ENCODE measurements at regions not wholly inside any gene's neighbourhood (a gene's known extent, or its start where the extent isn't known, plus 50 kb on each side); places are given as distances from the start of the nearest gene placed in this dataset.

DNA sequence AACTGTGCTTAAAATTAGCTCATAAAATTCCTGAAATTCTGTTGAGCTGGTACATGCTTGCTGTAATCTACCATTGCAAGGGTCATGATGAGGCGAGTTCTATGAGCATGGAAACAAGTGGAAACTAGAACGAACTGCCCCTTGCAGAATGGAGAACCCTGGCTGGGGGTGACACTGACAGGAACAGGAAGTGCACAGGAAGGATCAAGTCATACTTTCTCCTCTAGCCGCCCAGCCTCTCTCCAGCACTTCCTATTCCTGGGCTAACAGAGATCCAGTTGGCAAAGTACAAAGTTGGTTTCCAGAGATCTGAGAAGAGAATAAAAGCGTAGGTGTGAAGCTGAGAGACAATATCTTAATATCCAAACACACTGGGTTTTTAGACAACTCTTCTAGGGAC lies 414.2 kb upstream of the PODXL start:
- intact Hi-C loops (cut with micrococcal nuclease) = no loop called here
- CTCF ChIA-PET = no interaction called here
- BruUV-seq (replicated peaks) = no TSS peak

DNA sequence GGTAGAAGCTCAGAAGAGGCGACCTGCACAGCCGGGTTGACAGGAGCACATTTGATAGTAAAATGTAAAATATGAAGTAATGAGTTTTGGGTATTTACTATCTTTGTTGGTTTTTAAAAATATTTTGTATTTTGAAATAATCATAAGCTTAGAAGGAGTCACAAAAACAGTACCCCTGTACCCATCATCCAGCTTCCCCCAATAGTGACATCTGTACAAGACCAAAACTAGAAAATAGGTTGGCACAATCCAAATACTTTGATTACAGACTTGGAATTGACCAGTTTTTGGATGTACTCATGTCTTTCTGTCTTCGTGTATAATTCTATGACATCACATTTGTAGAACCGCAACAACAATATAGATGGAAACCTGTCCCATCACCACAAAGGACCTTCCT lies 413.1 kb upstream of the PODXL start:
- no peaks in the 10 kb centered on the region for H3K79me2 ChIP-seq (ENCODE audit: low read length)
- TF ChIP-seq EZH2 (IDR thresholded peaks at IDR 0.05; ENCODE audit: low read length, unreplicated experiment) (no peak), EZH2phosphoT487 (IDR thresholded peaks at IDR 0.05; ENCODE audit: borderline replicate concordance, low read length) (no peak)
- TF ChIP-seq, protein P1, sequence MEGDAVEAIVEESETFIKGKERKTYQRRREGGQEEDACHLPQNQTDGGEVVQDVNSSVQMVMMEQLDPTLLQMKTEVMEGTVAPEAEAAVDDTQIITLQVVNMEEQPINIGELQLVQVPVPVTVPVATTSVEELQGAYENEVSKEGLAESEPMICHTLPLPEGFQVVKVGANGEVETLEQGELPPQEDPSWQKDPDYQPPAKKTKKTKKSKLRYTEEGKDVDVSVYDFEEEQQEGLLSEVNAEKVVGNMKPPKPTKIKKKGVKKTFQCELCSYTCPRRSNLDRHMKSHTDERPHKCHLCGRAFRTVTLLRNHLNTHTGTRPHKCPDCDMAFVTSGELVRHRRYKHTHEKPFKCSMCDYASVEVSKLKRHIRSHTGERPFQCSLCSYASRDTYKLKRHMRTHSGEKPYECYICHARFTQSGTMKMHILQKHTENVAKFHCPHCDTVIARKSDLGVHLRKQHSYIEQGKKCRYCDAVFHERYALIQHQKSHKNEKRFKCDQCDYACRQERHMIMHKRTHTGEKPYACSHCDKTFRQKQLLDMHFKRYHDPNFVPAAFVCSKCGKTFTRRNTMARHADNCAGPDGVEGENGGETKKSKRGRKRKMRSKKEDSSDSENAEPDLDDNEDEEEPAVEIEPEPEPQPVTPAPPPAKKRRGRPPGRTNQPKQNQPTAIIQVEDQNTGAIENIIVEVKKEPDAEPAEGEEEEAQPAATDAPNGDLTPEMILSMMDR (conservative IDR thresholded peaks at IDR 0.05; ENCODE audit: low read depth, low read length) = no peak
- H3K36me3 ChIP-seq (ENCODE audit: low read depth, low read length) = no peaks in the 10 kb centered on the region
- ChIA-PET CTCF (no interaction called here), POLR2A (ENCODE audit: unreplicated experiment) (no interaction called here)
- H3K4me3 ChIP-seq (ENCODE audit: low read length) = no peak overlapping the region
- H4K20me1 ChIP-seq (ENCODE audit: low read length) = no peaks in the 10 kb centered on the region
- H3K4me1 ChIP-seq (ENCODE audit: insufficient read depth, low read length) = peaks cover 8% of the 10 kb centered on the region; the same call in 1 of the 2 replicates
- ATAC-seq (no peak), DNase-seq (no peak)
- H3F3A ChIP-seq (ENCODE audit: low read length, unreplicated experiment) = no peaks in the 10 kb centered on the region
- H3K9me3 ChIP-seq (ENCODE audit: low read length) = no peaks in the 10 kb centered on the region
- peaks cover 6% of the 10 kb centered on the region for H3K27me3 ChIP-seq (ENCODE audit: low read length)
- intact Hi-C loops (cut with micrococcal nuclease) = no loop called here
- H3K27ac ChIP-seq (ENCODE audit: low read length) = no peak overlapping the region
- H3K4me2 ChIP-seq (ENCODE audit: low read length) = no peak overlapping the region
- no peaks in the 10 kb centered on the region for H3K9me2 ChIP-seq (replicated peaks; ENCODE audit: low read length)
- no peak overlapping the region for H2AFZ ChIP-seq (ENCODE audit: low read length)
- H3K9ac ChIP-seq (ENCODE audit: low read length) = no peak overlapping the region
- no TSS peak for BruUV-seq (replicated peaks)

More for the DNA sequence above, 414.2 kb upstream of the PODXL start:
- Histone ChIP-seq H2AFZ (ENCODE audit: low read length) (no peak overlapping the region), H3K9me3 (ENCODE audit: low read length) (no peaks in the 10 kb centered on the region), H3K4me2 (ENCODE audit: low read length) (no peak overlapping the region), H3K36me3 (ENCODE audit: low read depth, low read length) (no peaks in the 10 kb centered on the region), H3K27ac (ENCODE audit: low read length) (no peak overlapping the region), H4K20me1 (ENCODE audit: low read length) (no peaks in the 10 kb centered on the region), H3K9ac (ENCODE audit: low read length) (no peak overlapping the region), H3F3A (ENCODE audit: low read length, unreplicated experiment) (no peaks in the 10 kb centered on the region), H3K79me2 (ENCODE audit: low read length) (no peaks in the 10 kb centered on the region), H3K27me3 (ENCODE audit: low read length) (peaks cover 5% of the 10 kb centered on the region), H3K9me2 (replicated peaks; ENCODE audit: low read length) (no peaks in the 10 kb centered on the region), H3K4me3 (ENCODE audit: low read length) (no peak overlapping the region), H3K4me1 (ENCODE audit: insufficient read depth, low read length) (peaks cover 8% of the 10 kb centered on the region; the same call in 1 of the 2 replicates)
- DNase-seq (no peak), ATAC-seq (no peak)
- POLR2A ChIA-PET (ENCODE audit: unreplicated experiment) = no interaction called here
- TF ChIP-seq EZH2phosphoT487 (IDR thresholded peaks at IDR 0.05; ENCODE audit: borderline replicate concordance, low read length) = no peak
- TF ChIP-seq EZH2 (IDR thresholded peaks at IDR 0.05; ENCODE audit: low read length, unreplicated experiment) = no peak
- TF ChIP-seq, protein P1 (conservative IDR thresholded peaks at IDR 0.05; ENCODE audit: low read depth, low read length) = no peak

DNA sequence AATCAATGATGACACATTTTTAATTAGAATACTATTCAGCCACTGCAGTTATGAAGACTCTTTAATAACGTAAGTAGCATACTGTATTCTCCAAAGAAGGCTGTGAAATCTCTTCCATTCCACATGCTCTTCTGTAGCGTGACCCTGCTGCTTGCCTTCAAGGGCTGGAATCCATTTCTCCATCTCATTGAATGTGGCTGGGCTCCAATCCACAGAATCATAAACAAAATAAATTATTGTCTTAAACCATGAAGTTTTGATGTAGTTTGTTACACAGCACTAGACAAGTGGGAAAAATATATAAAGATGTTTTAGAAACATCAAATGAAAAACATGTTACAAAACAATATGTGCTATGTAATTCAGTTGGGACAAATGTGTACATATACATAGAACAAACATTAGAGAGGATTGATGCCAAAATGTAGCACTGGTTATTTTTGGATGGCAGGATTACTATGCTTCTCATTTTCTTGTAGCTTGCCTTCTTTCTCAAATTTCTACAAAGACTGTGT lies 410.8 kb upstream of the PODXL start:
- CTCF ChIA-PET = no interaction called here
- TF ChIP-seq, protein P1 (conservative IDR thresholded peaks at IDR 0.05; ENCODE audit: low read depth, low read length) = no peak
- TF ChIP-seq EZH2 (IDR thresholded peaks at IDR 0.05; ENCODE audit: low read length, unreplicated experiment) (no peak), EZH2phosphoT487 (IDR thresholded peaks at IDR 0.05; ENCODE audit: borderline replicate concordance, low read length) (no peak)
- Histone ChIP-seq H4K20me1 (ENCODE audit: low read length) (no peaks in the 10 kb centered on the region), H3K4me1 (ENCODE audit: insufficient read depth, low read length) (peaks cover 8% of the 10 kb centered on the region; the same call in 1 of the 2 replicates), H2AFZ (ENCODE audit: low read length) (no peak overlapping the region), H3K36me3 (ENCODE audit: low read depth, low read length) (no peaks in the 10 kb centered on the region), H3K27ac (ENCODE audit: low read length) (no peak overlapping the region), H3K9ac (ENCODE audit: low read length) (no peak overlapping the region), H3K4me2 (ENCODE audit: low read length) (no peak overlapping the region), H3F3A (ENCODE audit: low read length, unreplicated experiment) (no peaks in the 10 kb centered on the region), H3K9me3 (ENCODE audit: low read length) (no peaks in the 10 kb centered on the region), H3K4me3 (ENCODE audit: low read length) (no peak overlapping the region), H3K27me3 (ENCODE audit: low read length) (peaks cover 7% of the 10 kb centered on the region), H3K9me2 (replicated peaks; ENCODE audit: low read length) (no peaks in the 10 kb centered on the region), H3K79me2 (ENCODE audit: low read length) (no peaks in the 10 kb centered on the region)
- no peak for ATAC-seq
- BruUV-seq (replicated peaks) = no TSS peak
- POLR2A ChIA-PET (ENCODE audit: unreplicated experiment) = no interaction called here
- no peak for DNase-seq
- intact Hi-C loops (cut with micrococcal nuclease) = no loop called here
